ENCODE measurements at regions not wholly inside any gene's neighbourhood (a gene's known extent, or its start where the extent isn't known, plus 50 kb on each side); places are given as distances from the start of the nearest gene placed in this dataset.

DNA sequence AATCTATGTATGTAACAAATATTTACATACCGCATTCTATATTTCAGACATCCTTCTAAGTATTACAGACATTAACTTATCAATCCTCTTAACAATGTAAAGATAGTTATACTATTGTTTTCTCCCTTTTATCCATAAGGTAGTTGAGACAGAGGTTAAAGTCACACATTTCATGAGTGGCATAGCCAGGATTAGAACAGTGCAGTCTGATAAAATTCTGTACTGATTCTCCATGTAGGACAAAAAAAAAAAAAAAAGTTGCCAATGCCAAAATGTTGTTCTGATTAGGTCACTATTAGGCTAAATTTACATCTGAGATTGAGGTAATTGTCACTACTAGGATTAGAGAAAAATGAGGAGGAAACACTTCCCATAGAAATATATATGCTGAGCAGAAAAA is 629.2 kb downstream of the OTOL1 start:
- DNase-seq (ENCODE audit: low spot score): no peak

DNA sequence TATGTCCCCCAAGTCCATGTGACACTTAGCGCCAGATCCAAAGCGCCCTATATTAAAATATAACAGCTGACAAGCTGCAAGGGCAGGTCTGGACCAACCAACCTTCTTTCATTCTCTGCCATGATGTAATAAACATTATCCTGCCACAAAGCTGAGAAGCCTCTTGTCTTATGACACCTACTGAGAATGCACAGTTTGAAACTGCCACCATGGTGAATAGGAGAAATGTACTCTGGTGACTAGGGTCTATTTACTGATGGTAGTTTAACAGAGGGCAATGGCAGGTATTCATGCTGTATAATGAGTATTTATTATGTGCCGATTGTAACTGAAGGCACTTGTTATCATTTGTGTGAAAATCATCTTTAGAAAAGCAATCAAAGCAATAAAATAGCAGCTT is 634.0 kb downstream of the OTOL1 start:
- DNase-seq (ENCODE audit: low spot score): no peak

DNA sequence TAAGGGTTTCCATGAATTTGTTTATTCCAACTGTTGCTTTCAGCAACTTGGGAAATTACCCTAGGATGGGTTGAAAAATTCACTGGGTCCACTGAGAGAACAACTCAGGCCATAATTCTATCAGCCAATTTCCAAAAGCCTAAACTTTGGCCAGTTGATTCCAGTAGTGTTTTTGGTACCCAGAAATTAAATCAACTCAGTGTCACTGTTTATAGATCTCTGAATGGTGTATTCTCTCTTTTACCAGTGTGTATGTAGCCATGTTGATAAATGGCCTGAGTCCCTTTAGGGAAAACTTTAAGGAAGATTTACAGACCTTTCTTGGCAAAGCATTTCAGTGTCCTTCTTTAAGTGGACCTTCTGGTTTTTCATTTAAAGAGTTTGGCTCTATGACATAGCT is 636.4 kb downstream of the OTOL1 start:
- DNase-seq (ENCODE audit: low spot score): no peak

DNA sequence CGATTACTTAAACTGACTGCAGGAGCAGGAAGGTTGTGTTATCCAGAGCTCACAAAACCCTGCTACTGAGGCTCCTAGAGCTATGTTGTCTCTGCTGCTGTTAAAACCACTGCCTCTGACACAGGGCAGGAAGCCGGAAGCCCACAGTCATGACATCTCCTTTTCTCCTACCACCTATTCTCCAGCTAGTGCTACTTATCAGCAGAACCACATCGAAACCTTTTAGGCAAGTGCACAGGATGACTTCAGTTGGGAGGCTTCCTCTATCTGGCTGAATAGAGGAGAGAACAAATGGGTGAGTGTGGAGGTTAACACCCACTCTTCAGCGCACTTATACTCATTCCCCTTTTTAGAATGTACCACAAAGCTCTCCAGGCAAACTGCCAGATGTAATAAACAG is 638.0 kb downstream of the OTOL1 start:
- no peak for DNase-seq (ENCODE audit: low spot score)

DNA sequence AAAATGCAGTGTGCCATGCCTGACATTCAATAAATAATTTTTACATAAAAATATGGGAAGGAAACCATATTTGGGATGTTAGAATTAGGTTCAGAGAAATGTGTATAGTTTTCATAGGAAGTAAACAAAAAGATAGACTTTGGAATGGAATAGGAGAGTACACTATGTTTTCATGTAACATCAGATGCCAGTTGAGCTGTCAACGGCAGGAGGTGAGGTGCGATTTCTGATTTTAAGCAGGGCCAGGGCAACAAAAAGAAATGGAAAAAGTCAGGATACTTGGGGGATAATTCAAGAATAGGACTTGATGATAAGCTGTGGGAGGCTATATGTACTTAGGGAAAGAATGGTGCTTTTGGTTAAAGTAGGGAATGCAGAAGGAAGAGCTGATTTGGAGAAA is 639.5 kb downstream of the OTOL1 start:
- no peak for DNase-seq (ENCODE audit: low spot score)

DNA sequence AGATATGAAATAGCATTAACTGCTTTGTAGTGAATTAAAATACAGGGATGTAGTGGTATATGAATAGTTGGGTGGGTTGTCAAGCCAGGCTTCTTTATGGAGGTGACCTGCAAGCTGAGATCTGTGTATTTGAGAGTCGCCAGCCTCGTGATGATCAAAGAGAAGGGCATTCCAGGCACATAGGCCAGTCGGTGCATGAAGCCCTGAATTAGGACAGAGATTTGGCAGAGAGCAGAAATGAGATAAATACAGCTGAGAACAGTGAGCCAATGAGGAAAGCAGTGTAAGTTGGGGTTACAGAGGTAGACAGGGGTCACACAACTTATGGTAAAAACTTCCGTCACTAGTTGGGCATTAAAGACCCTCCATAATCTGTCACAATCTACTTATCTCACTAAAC is 641.9 kb downstream of the OTOL1 start:
- DNase-seq (ENCODE audit: low spot score): no peak

DNA sequence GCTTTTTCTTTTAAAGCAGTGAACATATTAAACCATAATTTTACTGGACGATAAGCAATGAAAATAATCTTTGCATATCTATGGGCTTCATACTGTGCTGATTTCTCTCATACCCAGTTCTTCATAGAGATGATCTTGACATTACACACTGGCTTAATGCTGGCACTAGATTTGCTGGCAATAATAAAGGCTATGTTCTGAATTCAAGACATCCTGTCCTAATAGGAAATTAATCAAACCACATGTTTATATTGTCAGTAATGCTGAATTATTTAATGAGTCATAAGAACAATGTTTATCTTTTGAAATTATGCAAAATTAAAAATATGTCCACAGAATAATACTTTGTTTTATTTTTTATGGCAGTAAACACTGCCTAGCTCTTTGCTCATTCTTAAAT is 643.2 kb downstream of the OTOL1 start:
- DNase-seq (ENCODE audit: low spot score): no peak

DNA sequence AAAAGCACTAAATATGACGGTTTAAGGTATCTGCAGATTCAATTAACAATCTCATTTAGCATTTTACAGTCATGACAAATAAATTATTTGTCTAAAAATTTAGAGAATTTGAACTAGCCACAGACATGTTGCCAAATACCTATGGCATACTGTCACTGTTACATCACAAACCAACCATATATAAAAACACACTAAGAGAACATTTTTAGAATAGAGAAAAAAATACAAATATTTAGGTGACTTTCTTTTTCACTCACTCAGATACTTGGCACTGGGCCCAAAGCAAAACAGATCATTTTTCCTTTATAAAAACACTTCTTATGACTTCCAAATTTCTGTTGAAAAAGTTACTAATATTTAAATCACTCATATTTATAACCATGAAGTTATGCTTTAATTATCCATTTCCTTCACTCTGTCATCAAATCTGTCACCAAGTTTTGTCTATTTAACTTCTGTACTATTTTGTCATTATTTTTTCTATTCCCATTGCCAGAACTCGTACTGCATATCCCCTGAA is 644.7 kb downstream of the OTOL1 start:
- peak; percentile 22 for DNase-seq (ENCODE audit: low spot score)

DNA sequence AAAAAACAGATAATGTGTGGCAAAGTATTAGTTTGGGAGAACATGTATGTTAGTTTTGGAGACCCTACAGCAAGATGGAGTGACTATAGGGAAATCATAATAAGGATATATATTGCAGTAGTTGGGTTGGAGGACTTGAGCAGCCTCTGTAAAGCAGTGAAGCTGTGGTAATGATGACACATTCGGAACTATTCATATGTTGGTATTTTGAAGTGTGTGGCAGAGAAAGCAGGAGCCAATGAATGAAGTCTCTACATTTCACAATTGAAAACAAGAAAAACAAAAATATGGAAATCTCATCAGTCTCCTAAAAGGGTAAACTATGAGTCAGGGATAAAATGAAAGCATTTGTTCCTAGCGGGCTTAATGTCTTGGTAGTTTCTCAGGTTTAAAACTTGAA is 645.9 kb downstream of the OTOL1 start:
- DNase-seq (ENCODE audit: low spot score): no peak

DNA sequence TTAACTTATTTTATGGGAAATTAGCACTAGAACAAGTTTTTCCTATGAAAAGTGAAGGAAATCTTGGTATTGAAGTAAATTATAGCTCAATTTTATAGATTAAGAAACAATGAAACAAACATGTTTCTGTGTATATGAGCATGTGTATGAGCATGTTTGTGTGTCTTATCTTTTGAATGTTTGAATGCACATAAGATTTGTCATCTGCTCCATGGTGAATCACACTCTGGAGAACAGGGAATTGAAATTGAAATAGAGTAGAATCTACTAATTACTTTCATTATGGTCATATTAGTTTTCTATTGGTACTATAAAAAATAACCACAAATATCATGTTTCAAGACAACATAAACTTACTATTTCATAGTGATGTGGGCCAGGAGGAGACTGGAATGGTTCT is 646.6 kb downstream of the OTOL1 start:
- no peak for DNase-seq (ENCODE audit: low spot score)

DNA sequence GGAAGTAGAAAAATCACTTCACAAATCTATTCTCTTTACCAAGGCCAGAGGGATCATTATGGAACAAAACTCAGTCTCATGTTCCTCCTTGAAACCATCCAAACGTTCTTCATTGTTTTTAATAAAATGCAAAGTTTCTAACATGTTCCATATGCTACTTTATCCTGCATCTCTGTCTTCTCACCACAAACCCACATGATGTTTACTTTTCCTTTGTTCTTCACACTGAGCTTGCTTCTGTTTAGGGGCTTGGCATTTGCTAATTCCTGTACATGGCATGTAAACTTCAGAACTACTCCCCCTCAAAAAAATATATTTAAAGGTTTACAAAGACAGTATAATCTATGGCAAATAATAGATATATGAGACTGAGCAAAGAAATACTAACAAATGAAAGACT is 651.4 kb downstream of the OTOL1 start:
- no peak for DNase-seq (ENCODE audit: low spot score)

DNA sequence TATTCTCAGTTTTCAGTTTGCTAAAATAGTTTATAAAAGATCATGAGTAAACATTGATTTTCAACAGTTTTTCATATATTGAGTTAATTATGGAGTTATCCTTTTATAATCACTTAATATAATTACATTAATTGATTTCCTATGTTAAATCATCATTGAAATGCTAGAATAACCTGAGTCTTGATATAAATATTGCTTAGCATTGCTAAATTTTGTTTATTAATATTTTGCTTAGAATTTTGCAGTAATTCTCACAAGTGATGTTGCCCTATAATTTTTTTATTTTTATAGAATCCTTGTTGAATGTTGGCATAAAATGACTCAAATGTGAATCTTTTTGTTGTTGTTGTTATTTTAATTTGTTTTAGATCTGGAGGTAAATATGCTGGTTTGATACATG is 654.2 kb downstream of the OTOL1 start:
- no peak for DNase-seq (ENCODE audit: low spot score)

DNA sequence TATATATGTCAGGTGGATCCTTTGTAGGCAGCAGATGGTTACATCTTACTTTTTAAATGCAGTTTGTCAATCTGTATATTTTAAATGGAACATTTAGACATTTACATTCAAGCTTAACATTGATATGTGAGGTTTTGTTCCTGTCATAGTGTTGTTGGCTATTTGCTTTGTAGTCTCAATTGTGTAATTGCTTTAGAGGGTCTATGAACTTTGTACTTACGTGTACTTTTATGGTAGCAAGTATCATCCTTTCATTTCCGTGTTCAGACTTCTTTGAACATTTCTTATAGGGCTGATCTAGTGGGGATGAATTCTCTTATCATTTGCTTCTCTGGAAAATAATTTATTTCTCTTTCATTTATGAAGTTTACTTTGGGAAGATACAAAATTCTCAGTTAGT is 656.0 kb downstream of the OTOL1 start:
- no peak for DNase-seq (ENCODE audit: low spot score)

DNA sequence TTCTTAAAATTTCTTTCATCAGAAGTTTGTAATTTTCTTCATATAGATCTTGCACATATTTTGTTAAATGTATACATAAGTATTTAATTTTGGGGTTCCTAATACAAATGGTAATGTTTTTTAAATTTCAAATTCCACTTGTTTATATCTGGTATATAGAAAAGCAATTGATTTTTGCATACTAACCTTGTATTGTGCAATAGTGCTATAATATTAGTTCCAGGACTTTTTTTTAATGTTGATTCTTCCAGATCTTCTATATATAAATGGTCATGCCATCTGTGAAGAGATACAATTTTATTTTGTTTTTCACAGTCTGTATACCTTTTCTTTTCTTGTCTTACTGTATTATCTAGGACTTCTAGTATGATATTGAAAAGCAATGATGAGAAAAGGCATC is 665.0 kb downstream of the OTOL1 start:
- no peak for DNase-seq (ENCODE audit: low spot score)

DNA sequence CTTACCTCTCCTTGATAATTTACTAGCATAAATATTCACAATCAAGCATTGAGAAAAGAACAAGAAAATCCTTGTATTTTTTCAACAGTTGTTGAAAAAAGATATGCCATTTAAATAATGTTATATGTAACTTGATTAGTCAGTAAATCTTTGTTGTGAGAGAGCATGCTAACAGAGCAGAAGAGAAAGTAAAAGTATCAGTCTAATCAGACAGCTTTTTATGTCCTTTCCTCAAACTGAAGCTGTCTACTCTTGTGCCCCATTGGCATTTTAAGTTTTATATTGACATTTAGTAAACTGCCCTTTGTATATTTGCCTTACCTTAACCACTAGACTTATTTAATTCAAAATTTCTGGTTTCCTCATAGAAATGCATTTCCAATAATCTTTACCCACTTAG is 668.7 kb downstream of the OTOL1 start:
- peak; percentile 7 for DNase-seq (ENCODE audit: low spot score)

DNA sequence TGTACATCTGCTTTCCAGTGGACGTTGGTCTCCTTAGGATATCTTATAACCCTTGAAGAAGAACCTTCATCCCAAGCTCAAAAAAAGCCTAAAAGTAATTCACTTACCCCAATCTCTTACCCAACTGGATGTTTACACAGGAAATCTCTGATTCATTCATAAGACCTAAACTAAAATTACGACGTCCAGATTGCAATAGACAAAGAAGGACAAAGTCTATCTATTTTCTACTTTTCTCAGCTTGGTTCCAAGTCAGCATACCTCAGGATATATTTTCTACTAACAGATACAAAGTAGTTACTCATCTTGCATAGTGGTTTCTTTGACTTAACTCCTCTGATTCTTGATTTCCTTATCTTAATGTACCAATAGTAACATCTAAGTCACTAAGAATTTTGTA is 669.9 kb downstream of the OTOL1 start:
- no peak for DNase-seq (ENCODE audit: low spot score)

DNA sequence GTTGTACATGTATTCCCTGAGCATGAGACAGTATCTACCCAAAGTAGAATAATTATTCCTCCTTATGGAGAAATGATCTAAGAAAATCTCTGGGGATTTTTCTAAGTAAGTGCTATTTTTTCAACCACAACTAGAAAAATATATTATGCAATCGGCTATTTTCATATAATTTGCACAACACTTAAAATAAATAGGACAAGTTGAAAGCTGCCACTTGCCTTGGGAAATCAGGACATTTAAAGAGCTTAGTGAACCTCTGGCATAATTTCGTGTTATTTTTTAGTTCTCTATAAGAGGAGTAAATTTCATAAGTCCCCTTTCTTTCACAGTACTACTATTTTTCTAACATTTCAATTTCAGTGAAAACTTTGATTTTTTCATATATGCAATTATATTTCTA is 672.1 kb downstream of the OTOL1 start:
- no peak for DNase-seq (ENCODE audit: low spot score)

DNA sequence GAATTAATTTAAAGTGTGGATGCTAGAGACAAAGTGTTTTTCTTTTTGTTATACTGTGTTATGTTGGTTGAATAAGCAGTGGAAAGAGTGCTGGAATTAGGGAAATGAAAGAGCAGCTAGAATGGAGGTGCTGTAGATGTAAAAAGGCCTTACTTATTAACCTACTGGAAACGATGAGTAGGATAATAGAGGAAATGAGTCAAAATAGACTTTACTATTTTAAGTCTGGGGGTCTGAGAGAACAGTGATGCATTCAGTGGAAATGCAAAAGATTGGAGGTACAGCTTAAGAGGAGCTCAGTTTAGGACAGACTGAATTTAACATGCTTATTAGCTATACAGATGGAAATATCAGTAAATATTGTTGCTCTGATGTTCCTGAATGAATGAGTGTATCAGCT is 674.0 kb downstream of the OTOL1 start:
- DNase-seq (ENCODE audit: low spot score): no peak

DNA sequence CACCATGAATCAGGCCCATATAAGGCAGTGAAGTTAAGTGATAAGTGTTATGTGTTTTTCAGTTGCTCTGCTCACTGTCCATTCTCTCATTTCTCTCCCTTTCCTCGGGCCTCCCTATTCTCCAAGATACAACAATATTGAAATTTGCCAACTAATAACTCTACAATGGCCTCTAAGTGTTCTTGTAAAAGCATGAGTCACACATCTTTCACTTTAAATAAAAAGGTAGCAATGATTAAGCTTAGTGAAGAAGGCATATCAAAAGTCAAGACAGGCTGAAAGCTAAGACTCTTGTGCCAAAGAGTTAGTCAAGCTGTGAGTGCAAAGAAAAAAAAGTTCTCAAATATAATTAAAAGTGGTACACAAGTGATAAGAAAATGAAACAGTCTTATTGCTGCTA is 675.4 kb downstream of the OTOL1 start:
- DNase-seq (ENCODE audit: low spot score): no peak

DNA sequence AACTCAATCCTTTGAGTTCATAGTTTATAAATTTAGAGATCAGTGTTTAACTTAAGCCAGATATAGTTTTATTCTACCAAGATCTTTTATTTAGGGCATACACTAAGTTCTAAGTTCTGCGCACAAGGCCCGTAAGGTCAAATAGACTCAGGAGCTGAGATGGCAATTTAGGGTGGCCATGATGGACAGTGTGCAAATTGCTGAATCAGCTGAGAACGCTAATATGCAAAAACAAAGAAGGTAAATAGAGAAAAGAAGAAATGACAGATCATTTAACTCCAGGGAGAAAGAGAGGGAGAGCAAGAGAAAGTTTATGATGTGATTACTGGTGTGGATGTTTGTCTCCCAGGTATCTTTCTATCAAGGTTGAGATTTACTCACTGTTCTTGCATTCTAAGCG is 678.5 kb downstream of the OTOL1 start:
- no peak for DNase-seq (ENCODE audit: low spot score)

DNA sequence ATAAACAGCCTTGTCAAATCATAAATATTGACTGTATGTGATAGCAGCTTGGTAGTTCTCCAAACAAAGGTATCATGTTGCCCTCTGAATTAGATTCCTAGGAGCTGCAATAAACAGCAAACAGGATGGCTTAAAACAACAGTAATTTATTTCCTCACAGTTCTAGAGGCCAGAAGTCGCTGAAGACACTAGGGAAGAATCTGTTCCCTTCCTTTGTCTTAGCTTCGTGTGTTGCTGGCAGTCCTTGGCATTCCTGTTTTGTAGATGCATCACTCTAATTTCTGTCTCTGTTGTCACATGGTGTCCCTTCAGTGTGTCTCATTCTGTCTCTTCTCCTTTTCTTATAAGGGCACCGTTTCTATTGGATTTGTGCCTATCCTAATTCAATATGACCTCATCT is 679.3 kb downstream of the OTOL1 start:
- DNase-seq (ENCODE audit: low spot score): no peak

DNA sequence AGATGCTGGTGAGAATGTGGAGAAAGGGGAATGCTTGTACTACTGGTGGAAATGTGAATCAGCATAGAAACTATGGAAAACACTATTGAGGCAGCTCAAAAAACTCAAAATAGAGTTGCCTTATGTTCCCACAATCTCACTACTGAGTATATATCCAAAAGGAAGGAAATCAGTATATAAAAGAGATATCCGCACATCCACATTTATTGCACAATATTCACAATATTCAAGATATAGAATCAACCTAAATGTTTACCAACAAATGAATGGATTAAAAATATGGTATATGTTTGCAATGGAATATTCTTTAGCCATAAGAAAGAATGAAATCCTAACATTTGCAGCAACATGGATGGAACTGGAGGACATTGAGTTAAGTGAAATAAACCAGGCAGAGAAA is 686.8 kb downstream of the OTOL1 start:
- no peak for DNase-seq (ENCODE audit: low spot score)

DNA sequence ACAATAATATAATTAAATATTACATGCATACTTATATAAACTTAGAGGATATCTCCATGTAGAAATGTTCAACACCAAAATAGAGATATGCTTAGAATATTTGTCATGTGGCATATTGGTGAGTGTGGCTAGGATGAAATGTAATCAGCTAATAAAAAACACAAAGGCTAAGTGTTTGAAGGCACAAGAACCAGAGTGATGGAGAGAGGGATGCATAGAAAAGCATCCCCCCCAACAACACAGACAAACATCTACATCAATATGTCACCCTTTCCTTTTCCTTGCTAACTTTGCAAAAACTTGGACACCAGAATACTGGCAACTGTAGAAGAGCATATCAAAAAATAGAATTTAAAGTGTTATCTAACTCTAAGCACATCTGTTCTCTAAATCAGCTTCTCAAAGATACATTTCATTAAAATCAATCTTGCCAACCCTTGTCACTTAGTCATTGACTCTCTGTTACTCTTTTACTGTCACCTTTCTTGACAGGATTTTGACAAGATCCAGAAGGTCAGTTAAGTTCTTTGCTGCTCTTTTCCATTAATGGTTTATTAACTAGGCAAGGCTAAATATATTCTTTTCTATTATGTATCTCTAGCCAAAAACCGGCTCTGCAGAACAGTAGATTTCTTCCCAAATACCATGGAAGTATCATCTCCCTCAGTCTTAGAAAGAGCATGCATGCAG is 695.9 kb downstream of the OTOL1 start:
- no peak for DNase-seq (ENCODE audit: low spot score)

Measured in GM03348 (cell line).